HCT116 (cell line): ENCODE measurements at regions not wholly inside any gene's neighbourhood (a gene's known extent, or its start where the extent isn't known, plus 50 kb on each side); places are given as distances from the start of the nearest gene placed in this dataset.

Source experiments
- ATAC-seq: fragments of 200-7000 bp; cut with Tn5 transposase; 2 replicates; pipeline ENCODE4 v1.9.1; 2020; ENCODE audit warnings: mild to moderate bottlenecking, moderate library complexity
- BruUV-seq: library from RNA; stranded (reverse); fragments of 400-500 nt; replicated peaks from 2 replicates; lab custom pipeline; 2021; lab: Mats Ljungman, UMichigan
- CTCF ChIA-PET: fragments of 300-600 bp; sonication (Branson Sonifier 250); formaldehyde crosslinking; loops from one replicate; lab custom pipeline; 2021; ENCODE audit warnings: antibody characterized with exemption; lab: Charles Lee
- POLR2A ChIA-PET: fragments of 300-600, 350-600 bp; sonication (Branson Sonifier 250); formaldehyde crosslinking; loops from one replicate; lab custom pipeline; 2021; ENCODE audit warnings: antibody characterized with exemption; lab: Charles Lee
- RAD21 ChIA-PET, 2 experiments: fragments of 300-600 bp; sonication (Branson Sonifier 250); formaldehyde crosslinking; loops; one replicate each; lab custom pipeline; 2023; ENCODE audit warnings: low total read pairs in 2 of 2; ENCODE audit not compliant: uncharacterized antibody in 2 of 2, unreplicated experiment in 2 of 2, low non-redundant PET in 1 of 2; lab: Charles Lee
- DNase-seq: peaks from one replicate; pipeline ENCODE4 v3.0.0-alpha.2; 2010; ENCODE audit warnings: low read depth, low spot score
- H2AFZ ChIP-seq: fragments of 200-600 bp; shearing (Covaris generic), sonication (generic); 2 replicates; pipeline ENCODE4 v1.6.1; 2017; ENCODE audit warnings: low read depth, mixed run types, mixed read lengths, antibody characterized with exemption, low read length; ENCODE audit not compliant: poor library complexity, severe bottlenecking
- H3K27ac ChIP-seq: 2 replicates; pipeline ENCODE4 v1.5.1; 2012; ENCODE audit warnings: low read depth, low read length
- H3K27me3 ChIP-seq: fragments of 200-600 bp; sonication (generic); 2 replicates; pipeline ENCODE4 v1.6.1; 2016; ENCODE audit warnings: mixed run types, low read length, mixed read lengths; ENCODE audit not compliant: insufficient read depth
- H3K36me3 ChIP-seq, 2 experiments: fragments of 200-500 bp in 1 of 2; fragments of 200-600 bp in 1 of 2; sonication (Bioruptor generic) in 1 of 2; sonication (generic) in 1 of 2; 2 replicates each; pipeline versions ENCODE4 v1.5.1 to v1.6.1; 2014 to 2016; ENCODE audit warnings: low read length in 2 of 2, inconsistent platforms in 1 of 2, mixed read lengths in 1 of 2, mixed run types in 1 of 2; ENCODE audit not compliant: insufficient read depth in 2 of 2, control insufficient read depth in 1 of 2
- H3K4me1 ChIP-seq, 2 experiments: fragments of 200-600 bp in 1 of 2; sonication (generic) in 1 of 2; 2 replicates each; pipeline versions ENCODE4 v1.5.1 to v1.6.1; 2012 to 2017; ENCODE audit warnings: low read length in 2 of 2, inconsistent platforms in 1 of 2, mild to moderate bottlenecking in 1 of 2, mixed read lengths in 1 of 2, mixed run types in 1 of 2, moderate library complexity in 1 of 2; ENCODE audit not compliant: insufficient read depth in 2 of 2, control insufficient read depth in 1 of 2
- H3K4me2 ChIP-seq: fragments of 200-600 bp; sonication (generic); 2 replicates; pipeline ENCODE4 v1.6.1; 2017; ENCODE audit warnings: mixed run types, low read length, mixed read lengths
- H3K4me3 ChIP-seq, 2 experiments: fragments of 200-600 bp in 1 of 2; sonication (generic) in 1 of 2; replicated peaks in 1 of 2; 2 replicates each; pipeline ENCODE4 v1.5.1; 2011 to 2016; ENCODE audit warnings: low read length in 2 of 2, control low read depth in 1 of 2, low read depth in 1 of 2, mild to moderate bottlenecking in 1 of 2, mixed read lengths in 1 of 2, mixed run types in 1 of 2
- H3K79me2 ChIP-seq: fragments of 200-600 bp; sonication (generic); 2 replicates; pipeline ENCODE4 v1.6.1; 2017; ENCODE audit warnings: mild to moderate bottlenecking, mixed run types, low read length, moderate library complexity, mixed read lengths; ENCODE audit not compliant: insufficient read depth
- H3K9ac ChIP-seq: fragments of 200-600 bp; sonication (generic); 2 replicates; pipeline ENCODE4 v1.6.1; 2016; ENCODE audit warnings: low read length, mixed read lengths
- H3K9me2 ChIP-seq: fragments of 200-600 bp; sonication (generic), shearing (Covaris generic); 2 replicates; pipeline ENCODE4 v1.6.1; 2017; ENCODE audit warnings: mixed run types, mild to moderate bottlenecking, moderate library complexity; ENCODE audit not compliant: insufficient read depth
- H3K9me3 ChIP-seq, 2 experiments: fragments of 200-500 bp in 1 of 2; fragments of 200-600 bp in 1 of 2; sonication (Bioruptor generic) in 1 of 2; sonication (generic) in 1 of 2; 2 replicates each; pipeline ENCODE4 v1.6.1; 2014 to 2017; ENCODE audit warnings: low read length in 2 of 2, mixed read lengths in 2 of 2, inconsistent platforms in 1 of 2, low read depth in 1 of 2, mild to moderate bottlenecking in 1 of 2, mixed run types in 1 of 2, moderate library complexity in 1 of 2; ENCODE audit not compliant: control insufficient read depth in 1 of 2, insufficient read depth in 1 of 2
- H4K20me1 ChIP-seq: fragments of 200-600 bp; sonication (generic), shearing (Covaris generic); 2 replicates; pipeline ENCODE4 v1.6.1; 2017; ENCODE audit warnings: mixed run types, mild to moderate bottlenecking, moderate library complexity; ENCODE audit not compliant: insufficient read depth
- EZH2phosphoT487 ChIP-seq: fragments of 200-600 bp; IDR thresholded peaks from 2 replicates; pipeline ENCODE4 v1.6.1; 2018; ENCODE audit warnings: antibody characterized with exemption, borderline replicate concordance
- POLR2AphosphoS5 ChIP-seq: IDR thresholded peaks from 2 replicates; pipeline ENCODE4 v1.6.1; 2011; ENCODE audit warnings: mild to moderate bottlenecking, low read depth, low read length, moderate library complexity
- SRF ChIP-seq: IDR thresholded peaks from 2 replicates; pipeline ENCODE4 v1.6.1; 2012; ENCODE audit warnings: low read depth
- ZFX ChIP-seq: fragments of 450-650 bp; IDR thresholded peaks from 2 replicates; pipeline ENCODE4 v1.6.1; 2017
- ZNF274 ChIP-seq: fragments of 200-500 bp; sonication (Bioruptor generic); IDR thresholded peaks from 2 replicates; pipeline ENCODE4 v1.6.1; 2014; ENCODE audit warnings: mild to moderate bottlenecking, low read depth, low read length, inconsistent platforms
- intact Hi-C: fragments of 100-400 bp; cut with micrococcal nuclease; formaldehyde crosslinking; loops from 2 replicates; pipeline ENCODE4 v1.10.0; 2022

DNA sequence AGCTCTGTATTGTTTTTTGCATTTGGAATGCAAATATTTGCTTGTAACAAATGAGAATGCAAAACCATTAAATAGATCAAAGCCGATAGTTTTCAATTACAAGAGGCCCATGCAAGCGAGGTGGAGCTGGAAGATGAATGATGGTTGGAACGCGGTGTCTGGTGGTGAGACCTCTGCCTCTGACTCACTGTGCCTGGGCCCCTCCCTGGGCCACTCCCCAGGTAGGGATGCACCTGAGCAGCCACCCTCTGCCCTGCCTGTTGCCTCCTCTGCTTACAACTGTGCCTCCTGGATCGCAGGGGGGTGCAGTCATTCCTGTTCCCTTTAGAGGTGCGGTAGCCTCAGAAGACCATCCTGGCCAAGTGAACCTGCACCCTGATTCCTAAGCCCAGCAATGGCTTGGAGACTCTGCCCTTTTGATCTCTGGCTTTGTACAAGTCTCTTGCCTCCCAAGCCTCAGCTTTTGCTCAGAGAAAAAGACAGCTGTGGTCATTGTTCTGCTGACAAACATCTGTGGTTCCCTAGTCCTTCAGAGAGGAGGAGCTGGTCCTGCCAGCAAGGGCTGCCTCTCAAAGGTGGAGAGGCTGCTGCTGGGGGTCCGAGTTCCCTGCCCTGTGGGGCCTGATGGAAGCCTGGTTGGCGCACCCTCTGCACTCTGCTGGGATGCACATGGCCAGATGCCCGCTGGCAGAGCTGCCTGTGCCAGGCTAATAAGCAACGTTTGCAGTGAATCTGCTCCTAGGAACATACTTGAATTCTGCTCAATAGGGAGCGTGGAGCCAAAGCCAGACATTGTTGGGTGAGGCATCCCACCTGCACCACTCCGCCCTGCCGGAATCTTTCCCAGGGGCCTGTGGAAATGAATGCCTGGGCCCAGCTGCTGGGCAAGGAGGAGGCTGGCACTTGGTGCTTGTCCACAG lies 126.3 kb upstream of the TCERG1L start:
- no peak overlapping the region for H3K4me2 ChIP-seq
- ChIA-PET RAD21 (no interaction called here), POLR2A (no interaction called here), CTCF (no interaction called here)
- no peak overlapping the region for H3K9ac ChIP-seq
- no TSS peak for BruUV-seq
- H3K4me1 ChIP-seq, result no peaks in the 10 kb centered on the region
- no peak overlapping the region for H2AFZ ChIP-seq
- no peaks in the 10 kb centered on the region for H3K79me2 ChIP-seq
- no peak overlapping the region for H3K4me3 ChIP-seq
- no peaks in the 10 kb centered on the region for H3K9me3 ChIP-seq
- no peak overlapping the region for H3K27ac ChIP-seq
- no peaks in the 10 kb centered on the region for H3K36me3 ChIP-seq
- H4K20me1 ChIP-seq, result no peaks in the 10 kb centered on the region
- ATAC-seq, result no peak
- intact Hi-C loops, result no loop called here
- DNase-seq, result no peak
- TF ChIP-seq EZH2phosphoT487 (no peak), SRF (no peak), POLR2AphosphoS5 (no peak), ZFX (no peak)
- H3K27me3 ChIP-seq, result no peaks in the 10 kb centered on the region; the same call in 1 of the 2 replicates
- H3K9me2 ChIP-seq, result no peaks in the 10 kb centered on the region

DNA sequence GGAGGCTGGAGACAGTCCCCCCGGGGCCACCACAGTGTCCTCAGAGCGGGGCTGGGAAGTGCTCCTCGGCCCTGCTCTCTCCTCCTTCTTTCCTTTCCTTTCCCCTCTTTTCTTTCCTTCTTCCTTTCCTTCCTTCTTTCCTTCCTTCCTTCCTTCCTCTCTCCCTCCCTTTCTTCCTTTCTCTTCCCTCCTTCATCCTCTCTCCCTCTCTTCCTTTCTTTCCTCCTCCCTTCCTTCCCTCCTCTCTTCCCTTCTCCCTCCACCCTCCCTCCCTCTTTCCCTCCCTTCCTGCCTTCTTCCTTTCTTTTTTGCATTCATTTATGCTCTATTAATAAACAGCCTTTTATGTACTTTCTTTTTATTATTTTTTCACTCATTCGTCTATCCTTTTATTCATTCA lies 127.1 kb upstream of the TCERG1L start:
- Histone ChIP-seq H3K36me3 (no peaks in the 10 kb centered on the region), H3K9ac (no peak overlapping the region), H3K79me2 (no peaks in the 10 kb centered on the region), H3K9me3 (no peaks in the 10 kb centered on the region), H2AFZ (no peak overlapping the region), H3K4me2 (no peak overlapping the region), H3K27me3 (no peaks in the 10 kb centered on the region; the same call in 1 of the 2 replicates), H3K9me2 (no peaks in the 10 kb centered on the region), H3K27ac (no peak overlapping the region), H4K20me1 (no peaks in the 10 kb centered on the region), H3K4me3 (no peak overlapping the region), H3K4me1 (no peaks in the 10 kb centered on the region)
- RAD21 ChIA-PET, result no interaction called here
- DNase-seq (no peak), ATAC-seq (no peak)
- no TSS peak for BruUV-seq
- POLR2A ChIA-PET, result no interaction called here
- CTCF ChIA-PET, result no interaction called here
- intact Hi-C loops, result no loop called here
- TF ChIP-seq ZNF274, result no peak
